ENCODE measurements at regions not wholly inside any gene's neighbourhood (a gene's known extent, or its start where the extent isn't known, plus 50 kb on each side); places are given as distances from the start of the nearest gene placed in this dataset.

DNA sequence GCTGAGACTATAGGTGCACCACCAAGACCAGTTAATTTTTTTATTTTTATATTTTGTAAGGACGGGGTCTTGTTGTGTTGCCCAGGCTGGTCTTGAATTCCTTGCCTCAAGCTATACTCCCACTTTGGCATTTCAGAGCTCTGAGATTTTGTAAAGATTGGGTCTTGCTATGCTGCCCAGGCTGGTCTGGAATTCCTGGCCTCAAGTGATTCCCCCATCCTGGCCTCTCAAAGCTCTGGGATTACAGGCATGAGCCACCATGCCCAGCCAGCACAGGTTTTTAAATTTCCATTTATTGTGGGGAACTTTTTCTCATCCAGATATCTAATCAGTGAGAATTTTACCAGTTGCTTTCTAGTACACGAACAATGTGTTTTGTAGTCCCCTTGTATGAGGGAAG, 156.1 kb upstream of the VLDLR start:
- DNase-seq = no peak

DNA sequence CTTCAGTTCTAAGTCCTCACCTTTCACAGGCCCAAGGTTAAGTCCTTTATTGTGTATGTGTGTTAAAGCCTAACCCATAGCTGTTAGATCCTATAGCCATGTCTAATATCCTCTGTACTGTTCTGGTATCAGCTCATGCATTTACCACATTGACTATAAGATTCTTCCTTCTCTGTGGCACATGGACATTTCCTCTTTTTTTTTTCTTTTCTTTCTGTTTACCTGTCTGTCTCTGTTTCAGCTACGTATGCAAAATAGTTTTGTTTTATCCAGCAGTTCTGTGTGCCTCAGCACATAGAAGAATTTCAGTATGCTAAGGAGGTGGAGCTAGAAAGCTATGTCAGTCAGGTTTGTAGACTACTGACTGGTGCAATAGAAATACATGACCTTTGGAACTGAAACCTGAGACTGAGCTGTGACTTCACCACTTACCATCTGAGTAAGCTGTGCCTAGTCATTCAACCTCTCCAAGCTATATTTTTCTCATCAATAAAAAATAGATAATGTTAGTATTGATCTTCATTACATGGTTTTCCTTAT, 155.6 kb upstream of the VLDLR start:
- no peak for DNase-seq

DNA sequence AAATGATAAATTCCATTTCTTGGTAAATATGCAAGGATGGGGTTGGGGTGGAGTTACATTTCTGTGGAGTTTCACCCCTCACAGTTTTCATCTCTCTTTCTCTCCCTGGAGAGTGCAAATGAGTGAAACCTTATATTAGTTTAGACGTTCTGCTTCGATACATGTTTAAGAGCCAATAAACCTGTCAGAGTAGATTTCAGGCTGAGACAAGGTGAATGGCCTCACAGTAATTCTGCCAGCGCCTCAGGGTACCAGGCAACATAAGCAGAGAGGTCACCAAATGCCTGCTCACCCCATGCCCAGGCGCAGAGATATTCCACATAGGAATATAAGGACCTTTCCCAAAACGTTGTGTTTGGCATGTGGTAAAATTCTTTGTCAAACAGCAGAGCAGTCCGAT, 154.9 kb upstream of the VLDLR start:
- DNase-seq = no peak

DNA sequence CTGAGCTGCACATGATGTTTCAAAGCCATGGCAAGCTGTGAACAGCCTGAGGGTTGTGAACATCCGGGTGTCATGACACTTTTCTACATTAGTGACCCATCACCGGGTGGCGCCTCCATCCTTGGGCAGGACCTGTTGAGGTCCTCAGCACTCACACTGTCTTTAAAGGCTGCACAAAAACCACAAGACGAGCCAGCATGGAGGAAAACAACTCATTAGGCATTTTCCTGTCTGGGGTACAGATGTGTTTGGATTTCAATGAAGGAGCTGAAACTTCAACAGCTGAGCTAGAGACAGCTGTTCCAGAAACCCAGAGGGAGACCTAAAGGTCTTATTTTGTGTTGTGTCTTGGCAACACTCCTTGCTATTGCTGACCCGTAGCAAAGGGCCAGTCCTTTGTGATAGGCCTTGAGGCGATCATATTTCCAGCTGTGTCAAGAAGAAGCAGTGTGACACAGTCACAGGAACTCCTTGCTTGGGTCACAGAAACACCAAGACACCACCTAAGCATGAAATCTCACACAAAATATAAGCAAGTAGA, 151.8 kb upstream of the VLDLR start:
- no peak for DNase-seq

DNA sequence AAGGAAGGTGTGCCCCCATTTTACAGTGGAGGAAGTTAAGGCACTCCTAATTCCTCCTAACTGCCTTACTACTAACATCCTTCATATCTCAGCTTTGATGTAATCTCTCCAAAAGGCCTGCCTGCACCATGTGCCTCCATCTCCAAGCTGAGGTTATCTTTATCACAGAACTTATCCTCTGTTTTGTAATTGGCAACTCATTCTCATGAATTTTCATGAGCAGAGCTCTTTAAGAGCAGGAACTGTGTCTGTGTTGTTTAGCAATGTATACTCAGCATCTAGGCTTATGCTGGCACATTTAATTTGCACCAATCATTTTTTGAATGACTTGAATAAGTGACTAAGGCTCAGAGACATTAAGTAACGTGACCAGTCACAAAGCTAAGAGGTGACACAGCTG, 147.9 kb upstream of the VLDLR start:
- no peak for DNase-seq

DNA sequence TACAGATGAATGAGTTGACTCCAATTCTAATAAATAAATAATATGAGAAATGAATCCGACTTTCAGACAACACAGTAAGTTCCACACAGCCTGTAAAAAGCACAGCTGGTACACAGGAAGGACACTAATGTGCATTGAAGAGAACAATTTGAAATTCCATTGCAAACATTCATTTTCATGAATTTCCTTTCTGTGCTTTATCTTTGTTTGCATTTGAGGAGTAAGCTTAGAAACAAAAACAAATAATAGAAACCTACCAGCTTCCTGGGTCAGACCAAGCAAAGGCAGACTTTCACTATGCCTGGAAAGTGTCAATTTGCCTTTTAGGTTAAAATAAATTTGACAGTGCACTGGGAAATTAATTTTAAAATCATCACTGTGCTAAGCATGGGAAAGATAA, 143.8 kb upstream of the VLDLR start:
- DNase-seq = no peak

DNA sequence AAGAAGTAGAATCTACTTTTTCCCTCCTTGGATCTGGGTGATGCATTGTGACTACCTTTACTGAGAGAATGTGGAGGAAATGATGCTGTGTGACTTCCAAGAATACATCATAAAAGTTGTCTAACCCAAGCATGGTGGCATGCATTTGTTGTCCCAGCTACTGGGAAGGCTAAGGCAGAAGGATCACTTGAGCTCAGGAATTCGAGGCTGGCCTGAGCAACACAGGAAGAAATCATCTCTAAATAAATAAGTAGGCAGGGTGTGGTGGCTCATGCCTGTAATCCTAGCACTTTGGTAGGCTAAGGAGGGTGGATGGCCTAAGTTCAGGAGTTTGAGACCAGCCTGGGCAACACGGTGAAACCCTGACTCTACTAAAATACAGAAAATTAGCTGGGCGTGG, 143.2 kb upstream of the VLDLR start:
- DNase-seq = no peak

DNA sequence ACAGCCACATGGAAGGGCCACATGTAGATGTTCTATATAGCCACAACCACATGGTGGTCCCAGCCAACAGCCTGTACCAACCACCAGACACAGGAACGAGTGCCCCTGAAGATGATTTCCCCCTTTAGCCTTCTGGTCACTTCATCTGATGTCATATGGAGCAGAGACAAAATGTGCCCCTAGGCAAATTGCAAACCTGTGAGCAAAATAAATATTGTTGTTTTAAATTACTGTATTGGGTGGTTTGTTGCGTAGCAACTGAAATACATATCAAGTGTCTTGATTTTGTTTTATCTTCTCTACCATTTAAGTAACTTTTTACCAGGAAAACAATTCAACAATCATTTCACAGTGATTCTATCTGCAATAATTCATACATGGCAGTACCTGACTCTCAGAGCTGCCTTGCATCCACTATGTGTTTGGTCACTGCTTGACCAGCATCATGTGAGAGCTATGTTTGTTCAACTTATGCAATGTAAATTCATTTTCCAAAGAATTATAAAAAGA, 142.5 kb upstream of the VLDLR start:
- DNase-seq = no peak

DNA sequence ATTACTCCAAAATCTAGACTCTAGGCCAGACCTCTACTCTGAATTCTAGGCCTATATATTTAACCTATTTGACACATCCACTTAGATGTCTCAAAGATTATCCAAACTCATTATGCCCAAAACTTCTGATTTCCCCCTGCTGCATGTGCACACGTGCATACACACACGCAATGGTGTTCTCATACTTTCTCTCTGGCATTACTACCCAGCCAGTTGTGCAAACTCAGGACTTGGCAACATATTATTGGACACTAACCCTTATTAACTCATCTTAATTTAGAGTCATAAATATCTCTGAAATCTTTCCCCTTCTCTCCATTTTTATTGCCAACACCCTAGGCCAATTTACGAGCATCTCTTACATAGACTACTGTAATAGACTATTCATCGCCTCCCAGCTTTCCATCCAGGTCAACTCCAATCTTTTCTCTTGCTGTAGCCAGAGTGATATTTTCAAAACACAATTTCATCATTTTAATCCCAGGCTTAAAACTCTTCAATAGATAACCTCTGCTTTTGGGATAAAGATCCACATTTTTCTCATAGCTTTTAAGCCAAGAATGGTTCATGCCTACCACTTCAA, 141.2 kb upstream of the VLDLR start:
- DNase-seq = no peak

DNA sequence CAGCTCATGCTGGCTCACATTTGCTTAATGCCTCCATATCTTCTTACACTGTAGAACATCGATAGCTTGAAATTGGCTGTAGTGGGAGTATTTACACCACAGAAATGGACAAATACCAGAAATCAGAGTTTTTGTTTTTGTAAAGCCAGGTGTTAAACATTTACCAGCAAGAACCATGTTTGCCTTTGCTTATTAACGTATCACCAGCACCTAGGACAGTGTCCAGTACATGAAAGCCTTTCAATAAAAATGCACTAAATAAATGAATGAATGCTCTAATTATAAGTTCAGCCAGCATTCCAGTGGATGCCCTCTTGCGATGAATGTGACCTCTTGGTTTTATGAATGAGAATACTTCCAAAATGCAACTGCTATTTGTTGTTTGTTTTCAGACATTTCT, 140.4 kb upstream of the VLDLR start:
- DNase-seq = no peak

DNA sequence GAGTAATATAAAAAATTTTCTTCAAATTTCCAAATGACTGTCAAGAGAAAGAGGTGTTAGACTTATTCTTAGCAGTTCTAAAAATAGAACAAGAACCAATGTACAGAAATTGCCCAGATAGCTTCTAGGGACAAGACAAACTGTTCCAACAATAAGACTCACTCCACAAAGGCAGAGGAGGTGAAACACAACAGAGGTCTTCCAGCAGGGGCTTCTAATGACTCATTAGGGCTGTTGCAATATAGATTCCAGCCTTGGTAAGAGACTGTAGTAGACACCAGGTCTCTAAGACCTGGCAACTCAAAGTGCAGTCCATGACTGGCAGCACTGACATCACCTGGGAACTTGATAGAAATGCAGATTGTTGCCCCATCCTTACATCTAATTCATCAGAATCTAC, 134.6 kb upstream of the VLDLR start:
- no peak for DNase-seq

DNA sequence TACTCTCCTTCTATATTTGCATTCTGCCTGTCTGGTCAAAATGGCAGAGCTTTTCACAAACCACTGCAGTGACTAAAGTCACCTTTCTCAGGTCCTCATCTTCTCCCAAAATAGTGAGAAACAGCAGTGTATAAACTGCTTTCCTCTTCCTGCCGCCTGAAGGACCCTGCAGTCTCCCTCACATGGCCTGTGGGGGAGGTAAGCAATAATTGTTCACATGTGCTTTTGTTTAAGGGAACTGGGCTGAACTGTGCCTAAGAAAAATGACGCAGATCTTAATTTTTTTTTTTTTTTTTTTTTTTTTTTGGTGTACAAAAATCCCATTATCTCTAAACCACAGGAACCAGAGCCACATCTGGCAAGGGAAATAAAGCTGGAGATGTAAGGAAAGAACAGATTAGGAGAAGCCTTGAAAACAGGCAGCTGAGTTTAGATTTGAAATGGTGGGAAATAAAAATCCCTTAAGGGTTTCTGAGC, 131.7 kb upstream of the VLDLR start:
- DNase-seq = no peak

DNA sequence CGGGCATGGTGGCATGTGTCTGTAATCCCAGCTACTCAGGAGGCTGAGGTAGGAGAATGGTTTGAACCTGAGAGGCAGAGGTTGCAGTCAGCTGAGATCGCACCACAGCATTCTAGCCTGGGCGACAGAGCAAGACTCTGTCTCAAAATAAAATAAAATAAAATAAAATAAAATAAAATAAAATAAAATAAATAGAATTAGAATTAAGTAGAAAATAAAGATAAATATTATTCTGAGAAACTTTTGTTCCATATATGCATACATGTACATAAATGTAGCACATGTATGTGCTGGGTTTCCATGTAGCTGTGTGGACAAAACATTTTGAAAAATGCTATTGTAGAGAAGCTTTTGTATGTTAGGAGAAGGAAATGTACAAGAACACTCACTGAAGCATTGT, 129.4 kb upstream of the VLDLR start:
- DNase-seq = no peak

DNA sequence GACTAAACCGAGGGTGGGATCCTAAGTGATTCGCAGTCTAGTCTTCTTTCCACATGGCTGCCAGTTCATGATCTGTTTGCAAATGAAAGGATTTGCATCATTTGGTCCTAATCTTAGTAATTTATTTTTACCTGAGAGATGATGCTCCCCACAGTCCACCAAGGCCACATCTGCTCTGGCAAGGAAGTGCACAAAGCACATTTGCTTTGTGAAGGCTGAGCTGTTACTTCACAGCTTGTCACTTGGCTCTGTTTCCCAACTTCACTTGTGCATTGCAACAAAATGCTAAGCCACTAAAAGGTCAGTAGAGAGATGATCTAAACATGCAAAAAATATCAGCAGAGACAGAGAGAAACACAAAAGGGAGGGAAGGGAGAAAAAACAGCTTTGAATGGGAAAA, 128.5 kb upstream of the VLDLR start:
- no peak for DNase-seq

DNA sequence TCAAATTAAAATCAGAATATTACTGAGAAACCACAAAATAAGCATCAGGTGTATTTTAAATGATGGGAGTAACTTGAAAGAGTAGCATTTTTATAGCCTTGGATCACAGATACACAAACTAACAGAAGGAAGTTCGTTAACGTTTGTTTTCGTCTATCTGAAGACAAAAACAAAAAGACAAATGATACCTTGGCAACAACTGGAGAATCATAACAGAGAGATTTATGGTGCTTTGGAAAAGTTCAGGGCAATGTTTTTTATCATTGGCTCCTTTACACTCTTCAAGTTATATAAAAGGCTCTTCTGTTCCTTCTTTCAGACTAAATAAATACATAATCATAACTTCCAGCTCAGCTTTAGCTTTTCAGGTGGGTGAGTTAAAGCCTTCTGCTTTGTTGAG, 128.1 kb upstream of the VLDLR start:
- no peak for DNase-seq

DNA sequence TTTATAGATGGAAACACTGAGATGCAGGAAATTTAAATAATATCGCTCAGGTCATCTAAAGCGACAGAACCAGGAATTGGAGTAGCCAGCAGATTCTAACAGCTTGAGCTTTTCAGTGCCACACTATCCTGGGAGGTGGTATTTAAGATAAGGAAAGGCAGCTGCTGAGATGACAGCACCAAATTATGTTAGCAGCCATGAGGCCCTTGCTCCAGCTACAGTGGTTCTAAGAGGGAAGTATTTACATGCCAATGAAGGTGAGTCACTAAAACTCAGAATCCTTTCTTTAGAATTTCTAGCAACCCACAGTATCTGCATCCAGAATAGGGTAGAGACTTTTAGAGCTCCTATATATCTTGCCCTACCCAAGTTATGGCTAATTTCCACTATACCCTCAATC, 127.0 kb upstream of the VLDLR start:
- DNase-seq = no peak

DNA sequence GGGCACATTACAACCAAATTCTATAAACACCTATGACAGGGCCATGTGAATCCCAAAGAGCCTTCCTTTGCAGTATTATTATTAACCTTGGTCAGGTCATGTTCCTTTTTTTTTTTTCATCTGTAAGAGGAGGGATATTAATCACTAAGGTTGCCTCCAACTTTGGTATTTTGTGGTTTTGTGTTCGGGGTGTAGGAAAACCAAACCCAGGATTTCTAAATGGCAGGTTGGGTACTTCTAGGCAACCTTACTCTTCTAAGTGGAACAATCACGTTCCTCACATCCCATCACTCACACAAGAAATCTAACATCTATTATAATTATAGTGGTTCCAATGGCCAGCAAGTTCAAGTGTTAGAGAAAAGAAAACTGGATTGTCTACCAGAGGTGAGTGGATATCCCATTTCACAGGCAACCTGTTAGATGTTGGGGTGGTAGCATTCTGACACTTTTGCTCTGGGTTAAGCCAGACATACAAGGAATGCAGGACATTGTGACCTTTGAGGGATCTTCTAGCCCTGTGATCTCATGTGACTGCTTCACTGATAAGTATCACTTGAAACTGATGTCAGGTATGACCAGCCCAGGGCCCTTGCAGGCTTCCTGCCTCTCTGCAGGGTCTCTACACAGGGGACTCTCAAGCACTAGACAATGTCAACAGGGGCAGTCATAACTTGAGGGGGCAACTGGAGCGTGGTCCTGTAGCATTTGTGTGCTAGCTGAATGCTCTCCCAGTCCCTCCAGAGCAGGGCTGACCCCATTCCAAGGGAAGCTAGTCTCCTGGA, 126.2 kb upstream of the VLDLR start:
- DNase-seq = no peak

DNA sequence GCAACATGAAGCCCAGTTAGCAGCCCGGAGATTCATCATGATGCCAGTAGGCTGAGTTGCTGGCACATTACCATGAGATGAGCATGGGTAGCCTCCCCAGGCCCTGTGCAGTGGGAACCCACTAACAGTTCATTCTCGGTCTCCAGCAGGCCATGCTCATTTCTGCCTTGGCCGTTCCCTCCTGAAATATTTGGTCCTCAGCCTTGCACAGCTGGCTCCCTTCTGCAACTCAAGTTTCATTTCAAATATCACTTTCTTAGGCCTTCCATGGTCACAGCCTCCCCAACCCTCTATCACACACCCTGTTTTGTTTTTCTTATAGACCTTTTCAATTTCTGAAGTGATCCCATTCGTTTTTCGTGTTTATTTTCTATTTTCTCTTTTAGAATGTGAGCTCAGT, 125.4 kb upstream of the VLDLR start:
- no peak for DNase-seq

DNA sequence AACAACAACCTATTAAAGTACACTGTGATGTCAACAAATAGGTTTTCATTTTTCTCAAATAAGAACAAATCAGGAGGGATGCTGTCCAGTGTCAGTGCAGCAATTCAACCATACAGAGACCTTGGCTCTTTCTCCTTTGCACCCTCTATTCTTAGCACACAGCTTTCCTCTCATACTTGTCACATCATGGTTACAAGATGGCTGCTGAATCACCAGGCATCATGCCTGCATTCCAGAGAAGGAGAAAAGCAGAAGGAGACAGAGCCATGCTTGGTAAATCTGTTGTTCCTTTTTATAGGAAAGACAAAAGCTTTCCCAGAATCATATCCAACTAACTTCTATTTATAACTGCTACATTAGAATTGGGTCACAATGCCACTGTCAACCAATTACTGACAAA, 124.7 kb upstream of the VLDLR start:
- no peak for DNase-seq

DNA sequence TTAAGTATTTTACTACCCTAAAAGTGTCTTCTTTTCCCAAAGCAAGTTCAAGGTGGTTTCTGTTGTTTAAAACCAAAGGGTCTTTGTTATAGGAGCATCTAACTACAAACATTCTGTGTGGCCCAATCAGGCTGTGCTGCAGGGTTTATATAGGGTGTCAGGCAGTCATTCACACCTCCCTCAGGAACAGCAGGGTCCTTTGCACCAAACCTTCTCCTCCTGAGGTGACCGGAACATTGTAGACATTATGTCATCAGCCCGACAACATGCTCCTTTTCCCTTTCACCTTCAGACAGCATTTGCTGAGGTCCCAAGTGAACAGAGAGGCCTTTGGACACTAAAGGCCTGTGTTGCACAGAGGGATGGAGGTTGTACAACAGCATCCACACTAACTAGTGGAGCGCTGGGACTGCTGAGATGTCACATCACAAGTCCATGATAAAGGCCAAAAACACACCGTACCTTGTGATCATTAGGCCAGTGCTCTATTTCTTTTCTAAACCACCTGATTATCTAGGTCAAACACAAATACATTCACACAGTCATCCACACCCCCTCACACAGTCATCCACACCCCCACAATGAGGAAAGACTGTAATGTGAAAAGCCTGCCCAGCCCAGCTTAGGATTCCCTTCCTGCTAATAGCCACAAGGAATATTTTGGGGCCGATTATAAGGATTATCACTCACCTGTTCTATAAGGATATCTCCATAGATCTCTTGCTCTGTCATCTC, 123.8 kb upstream of the VLDLR start:
- DNase-seq = no peak

DNA sequence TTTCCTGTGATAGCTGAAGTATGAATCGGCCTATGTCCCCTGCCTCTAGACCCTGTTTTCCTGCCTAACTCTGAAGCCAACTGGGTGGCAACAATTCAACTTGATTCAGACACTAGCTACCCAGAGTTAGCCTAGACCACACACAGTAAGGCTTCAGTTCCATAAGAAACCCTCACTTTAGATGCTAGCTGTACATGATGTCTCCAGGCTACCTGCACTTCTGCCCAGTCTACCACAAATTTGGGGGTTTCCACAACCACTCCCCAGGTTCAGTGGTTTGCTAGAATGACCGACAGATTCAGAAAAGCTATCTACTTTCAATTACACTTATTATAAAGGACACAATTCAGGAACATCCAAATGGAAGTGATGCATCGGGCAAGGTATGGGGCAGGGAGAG, 119.4 kb upstream of the VLDLR start:
- DNase-seq = no peak

DNA sequence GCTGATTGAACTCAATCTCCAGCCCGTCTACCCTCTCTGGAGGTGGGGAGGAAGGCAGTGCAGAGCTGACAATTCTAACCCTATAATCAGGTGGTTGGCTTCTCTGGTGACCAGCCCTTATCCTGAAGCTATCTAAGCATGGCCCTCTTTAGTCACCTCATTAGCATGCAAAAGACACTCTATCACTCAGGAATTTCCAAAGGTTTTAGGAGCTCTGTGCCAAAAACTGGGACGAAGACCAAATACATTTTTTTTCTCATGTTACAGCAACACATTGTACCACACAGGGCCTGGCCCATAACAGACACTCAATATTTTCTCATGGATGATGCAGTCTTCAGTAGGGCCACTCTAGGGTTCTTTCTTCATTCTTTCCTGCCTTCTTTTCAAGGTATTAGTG, 118.8 kb upstream of the VLDLR start:
- no peak for DNase-seq

DNA sequence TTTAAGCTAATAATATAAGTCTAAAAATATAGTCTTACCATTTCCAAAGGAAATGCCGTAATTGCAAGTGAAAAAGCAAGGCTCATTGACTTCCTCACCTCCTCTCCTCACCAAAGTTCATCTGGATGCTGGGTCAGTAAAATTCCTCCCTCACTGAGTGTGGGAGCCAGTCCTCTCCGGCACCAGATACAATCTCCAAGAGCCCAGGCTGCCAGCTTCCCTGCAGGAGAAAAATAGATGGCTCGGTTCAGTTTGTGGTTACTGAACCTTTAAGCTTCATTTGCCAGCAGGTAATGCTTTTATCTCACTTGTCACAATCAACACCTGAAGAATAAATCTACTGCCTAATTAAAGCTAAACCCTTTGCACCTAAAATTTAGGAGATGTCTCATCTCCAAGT, 115.3 kb upstream of the VLDLR start:
- no peak for DNase-seq

All from hippocampal formation (tissue), 2 donors.